SK-N-SH (cell line): ENCODE measurements at regions not wholly inside any gene's neighbourhood (a gene's known extent, or its start where the extent isn't known, plus 50 kb on each side); places are given as distances from the start of the nearest gene placed in this dataset.
A peak's percentile ranks its signal among the peaks of the same experiment; 100 is the strongest.

Experiments
- CTCF ChIA-PET: fragments of 300-600, 350-600 bp; formaldehyde crosslinking; extraction: SDS; loops from one replicate; lab custom pipeline; 2021; lab: Yijun Ruan, JAX
- POLR2A ChIA-PET: fragments of 350-600 bp; sonication (Branson Sonifier 250); formaldehyde crosslinking; extraction: SDS; loops from one replicate; lab custom pipeline; 2020; ENCODE audit warnings: antibody characterized with exemption, inconsistent platforms; lab: Yijun Ruan, JAX
- DNase-seq: peaks from one replicate; pipeline ENCODE4 v3.0.0; 2012
- H2AFZ ChIP-seq: fragments of 200-600 bp; sonication (generic); 2 replicates; pipeline ENCODE4 v1.8.1; 2016; ENCODE audit warnings: antibody characterized with exemption, mild to moderate bottlenecking, low read depth
- H3F3A ChIP-seq: fragments of 200-600 bp; sonication (generic); replicated peaks from 2 replicates; pipeline ENCODE3; 2016; ENCODE audit warnings: antibody characterized with exemption, mild to moderate bottlenecking; ENCODE audit not compliant: insufficient read depth
- H3K27ac ChIP-seq, 2 experiments: fragments of 200-500 bp in 1 of 2; fragments of 200-600 bp in 1 of 2; sonication (Bioruptor generic) in 1 of 2; sonication (generic), shearing (Covaris generic) in 1 of 2; 2 replicates each; pipeline versions ENCODE4 v1.5.1 to v1.6.1; 2014 to 2016; ENCODE audit warnings: low read depth in 2 of 2, inconsistent platforms in 1 of 2, low read length in 1 of 2, mild to moderate bottlenecking in 1 of 2, mixed read lengths in 1 of 2
- H3K27me3 ChIP-seq: fragments of 200-600 bp; sonication (generic), shearing (Covaris generic); 2 replicates; pipeline ENCODE4 v1.6.1; 2016; ENCODE audit warnings: mixed run types; ENCODE audit not compliant: insufficient read depth
- H3K36me3 ChIP-seq, 2 experiments: fragments of 200-500 bp in 1 of 2; fragments of 200-600 bp in 1 of 2; sonication (Bioruptor generic) in 1 of 2; sonication (generic) in 1 of 2; replicated peaks in 1 of 2; 2 replicates each; pipeline versions ENCODE3 to v1.5.1; 2014 to 2016; ENCODE audit warnings: low read length in 1 of 2, mild to moderate bottlenecking in 1 of 2; ENCODE audit not compliant: insufficient read depth in 2 of 2, control insufficient read depth in 1 of 2
- H3K4me1 ChIP-seq, 2 experiments: fragments of 200-500 bp in 1 of 2; fragments of 200-600 bp in 1 of 2; sonication (Bioruptor generic) in 1 of 2; sonication (generic), shearing (Covaris generic) in 1 of 2; 2 replicates each; pipeline versions ENCODE4 v1.5.1 to v1.6.1; 2014 to 2016; ENCODE audit warnings: low read depth in 1 of 2, low read length in 1 of 2, mixed run types in 1 of 2; ENCODE audit not compliant: insufficient read depth in 2 of 2, control insufficient read depth in 1 of 2
- H3K4me2 ChIP-seq: fragments of 200-600 bp; sonication (generic), shearing (Covaris generic); 2 replicates; pipeline ENCODE4 v1.6.1; 2017; ENCODE audit warnings: mixed run types
- H3K4me3 ChIP-seq, 2 experiments: fragments of 200-500 bp in 1 of 2; fragments of 200-600 bp in 1 of 2; sonication (Bioruptor generic) in 1 of 2; sonication (generic), shearing (Covaris generic) in 1 of 2; 2 replicates each; pipeline versions ENCODE4 v1.5.1 to v1.8.1; 2014 to 2016; ENCODE audit warnings: low read depth in 2 of 2, inconsistent platforms in 1 of 2, low read length in 1 of 2, mild to moderate bottlenecking in 1 of 2, mixed read lengths in 1 of 2, moderate library complexity in 1 of 2
- H3K79me2 ChIP-seq: fragments of 200-600 bp; sonication (generic); 2 replicates; pipeline ENCODE4 v1.8.1; 2017; ENCODE audit warnings: mild to moderate bottlenecking; ENCODE audit not compliant: insufficient read depth
- H3K9ac ChIP-seq: fragments of 200-600 bp; sonication (generic); 2 replicates; pipeline ENCODE4 v1.6.1; 2017; ENCODE audit warnings: mixed run types
- H3K9me2 ChIP-seq: fragments of 200-600 bp; sonication (generic); 2 replicates; pipeline ENCODE4 v1.6.1; 2017; ENCODE audit warnings: mixed run types
- H3K9me3 ChIP-seq: fragments of 200-600 bp; sonication (generic); 2 replicates; pipeline ENCODE4 v1.6.1; 2017; ENCODE audit warnings: mixed run types, mild to moderate bottlenecking, moderate library complexity
- H4K20me1 ChIP-seq: fragments of 200-600 bp; sonication (generic); 2 replicates; pipeline ENCODE4 v1.6.1; 2017; ENCODE audit warnings: mild to moderate bottlenecking, mixed run types; ENCODE audit not compliant: insufficient read depth
- ELF1 ChIP-seq: IDR thresholded peaks from 2 replicates; pipeline ENCODE4 v1.4.0; 2012
- EP300 ChIP-seq, 2 experiments: IDR thresholded peaks; 2 replicates each; pipeline versions ENCODE4 v1.4.0 to v1.6.1; 2012; ENCODE audit warnings: borderline replicate concordance in 1 of 2, low read depth in 1 of 2, low read length in 1 of 2
- FOSL2 ChIP-seq: IDR thresholded peaks from 2 replicates; pipeline ENCODE4 v1.4.0; 2012; ENCODE audit warnings: low read depth, mild to moderate bottlenecking, moderate library complexity, borderline replicate concordance
- JUND ChIP-seq: IDR thresholded peaks from 2 replicates; pipeline ENCODE4 v1.4.0; 2012
- MXI1 ChIP-seq: IDR thresholded peaks from 2 replicates; pipeline ENCODE4 v1.6.1; 2012; ENCODE audit warnings: mild to moderate bottlenecking, low read depth, low read length, improper control_type of control experiment
- NFIC ChIP-seq: IDR thresholded peaks from 2 replicates; pipeline ENCODE4 v1.4.0; 2012; ENCODE audit warnings: borderline replicate concordance
- NRF1 ChIP-seq: IDR thresholded peaks from 2 replicates; pipeline ENCODE4 v1.6.1; 2012; ENCODE audit warnings: low read depth, mild to moderate bottlenecking, low read length
- POLR2AphosphoS5 ChIP-seq: IDR thresholded peaks from 2 replicates; pipeline ENCODE4 v1.6.1; 2012; ENCODE audit warnings: low read depth, low read length
- RFX5 ChIP-seq: IDR thresholded peaks from 2 replicates; pipeline ENCODE4 v1.6.1; 2012; ENCODE audit warnings: mild to moderate bottlenecking, improper control_type of control experiment, low read length
- SMC3 ChIP-seq: IDR thresholded peaks from 2 replicates; pipeline ENCODE4 v1.6.1; 2012; ENCODE audit warnings: low read depth, low read length, improper control_type of control experiment
- TAF1 ChIP-seq: IDR thresholded peaks from 2 replicates; pipeline ENCODE4 v1.6.1; 2012; ENCODE audit warnings: low read depth, mild to moderate bottlenecking, low read length, moderate library complexity, borderline replicate concordance
- TCF12 ChIP-seq: IDR thresholded peaks from 2 replicates; pipeline ENCODE4 v1.4.0; 2012
- TEAD4 ChIP-seq: IDR thresholded peaks from 2 replicates; pipeline ENCODE4 v1.4.0; 2012; ENCODE audit warnings: mild to moderate bottlenecking, borderline replicate concordance; ENCODE audit not compliant: insufficient read depth
- YY1 ChIP-seq: IDR thresholded peaks from 2 replicates; pipeline ENCODE4 v1.4.0; 2012; ENCODE audit warnings: low read depth, mild to moderate bottlenecking
- WGBS: methylation state at CpG from one replicate; pipeline ENCODE4 v1.1.6; 2017; ENCODE audit warnings: low lambda C conversion rate; 5-methylcytosine and 5-hydroxymethylcytosine counted together
- TF ChIP-seq, protein P1 (sequence below): IDR thresholded peaks from 2 replicates; pipeline ENCODE4; 2012
- TF ChIP-seq, protein P2 (sequence below): IDR thresholded peaks from 2 replicates; pipeline ENCODE4 v1.4.0; 2012; ENCODE audit warnings: low read depth, borderline replicate concordance
- TF ChIP-seq, protein P3 (sequence below): IDR thresholded peaks from 2 replicates; pipeline ENCODE4 v1.4.0; 2012; ENCODE audit warnings: low read depth
- TF ChIP-seq, protein P4 (sequence below): IDR thresholded peaks from 2 replicates; pipeline ENCODE4 v1.4.0; 2012; ENCODE audit warnings: low read depth, borderline replicate concordance

DNA sequence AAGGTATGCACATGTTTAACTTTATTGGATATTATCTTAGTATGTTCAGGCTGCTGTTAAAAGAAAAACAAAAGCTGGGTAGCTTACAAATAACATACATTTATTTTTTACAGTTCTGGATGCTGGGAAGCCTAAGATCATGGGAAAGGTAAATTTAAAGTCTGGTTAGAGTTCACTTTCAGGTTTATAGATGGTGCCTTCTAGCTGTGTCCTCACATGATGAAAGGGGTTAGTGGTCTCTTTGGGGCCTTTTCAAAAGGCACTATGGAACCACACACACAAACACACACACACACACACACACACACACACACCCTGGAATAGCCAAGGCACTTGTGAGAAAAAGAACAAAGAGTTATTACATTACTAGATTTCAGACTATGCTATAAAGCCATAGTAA lies 805.8 kb upstream of the GJE1 start:
- CTCF ChIA-PET = no interaction called here
- H3F3A ChIP-seq = peaks cover 11% of the 10 kb centered on the region
- TF ChIP-seq ELF1 = no peak
- no peak for TF ChIP-seq YY1
- TF ChIP-seq EP300 (IDR thresholded peaks at IDR 0.05; ENCODE audit: borderline replicate concordance in 1 of 2, low read depth in 1 of 2, low read length in 1 of 2) = no peak

DNA sequence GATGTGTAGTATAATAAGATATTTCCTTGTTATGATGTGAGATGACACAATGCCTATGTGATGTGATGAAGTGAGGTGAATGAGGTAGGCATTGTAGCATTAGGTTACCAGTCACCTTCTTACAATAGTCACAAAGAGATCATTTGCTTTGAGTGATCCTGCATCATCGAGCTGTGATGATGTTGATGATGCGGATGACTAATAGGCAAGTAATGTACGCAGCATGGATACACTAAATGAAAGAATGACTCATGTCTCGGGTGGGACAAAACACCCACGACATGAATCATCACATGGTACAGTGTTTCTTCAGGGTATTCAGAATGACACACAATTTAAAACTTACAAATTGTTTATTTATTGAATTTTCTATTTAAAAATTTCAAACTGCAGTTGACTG lies 806.3 kb upstream of the GJE1 start:
- Histone ChIP-seq H3F3A (peaks cover 11% of the 10 kb centered on the region), H3K27ac (peak overlapping the region; percentile 40 to 79; a peak in 3 of 4 replicates), H3K9me2 (no peaks in the 10 kb centered on the region), H3K9ac (peak overlapping the region; percentile 30; the same call in 1 of the 2 replicates), H3K4me2 (peak overlapping the region; percentile 44; the same call in 1 of the 2 replicates), H3K4me1 (peaks cover 0 to 10% of the 10 kb centered on the region in 2 experiments; a peak in 1 of 4 replicates), H3K36me3 (no peaks in the 10 kb centered on the region), H2AFZ (peak overlapping the region; percentile 12; the same call in 1 of the 2 replicates), H3K27me3 (no peaks in the 10 kb centered on the region), H3K79me2 (no peaks in the 10 kb centered on the region), H3K4me3 (peak overlapping the region; percentile 25 to 39; a peak in 2 of 4 replicates), H4K20me1 (no peaks in the 10 kb centered on the region), H3K9me3 (no peaks in the 10 kb centered on the region)
- ChIA-PET POLR2A (no interaction called here), CTCF (no interaction called here)
- DNase-seq = no peak
- WGBS = 2% methylated on average over 5 of the region's 5 CpGs
- TF ChIP-seq JUND (peak; percentile 93), POLR2AphosphoS5 (no peak; the same call in 1 of the 2 replicates), RFX5 (no peak), EP300 (IDR thresholded peaks at IDR 0.05; ENCODE audit: borderline replicate concordance in 1 of 2, low read depth in 1 of 2, low read length in 1 of 2) (peak in 1 of 2 experiments; percentile 27; a peak in 1 of 4 replicates), NFIC (no peak), MXI1 (no peak), TAF1 (no peak), FOSL2 (peak; percentile 95; the same call in 1 of the 2 replicates), SMC3 (no peak), NRF1 (no peak), TCF12 (peak; percentile 54), TEAD4 (no peak)
- TF ChIP-seq, protein P1, sequence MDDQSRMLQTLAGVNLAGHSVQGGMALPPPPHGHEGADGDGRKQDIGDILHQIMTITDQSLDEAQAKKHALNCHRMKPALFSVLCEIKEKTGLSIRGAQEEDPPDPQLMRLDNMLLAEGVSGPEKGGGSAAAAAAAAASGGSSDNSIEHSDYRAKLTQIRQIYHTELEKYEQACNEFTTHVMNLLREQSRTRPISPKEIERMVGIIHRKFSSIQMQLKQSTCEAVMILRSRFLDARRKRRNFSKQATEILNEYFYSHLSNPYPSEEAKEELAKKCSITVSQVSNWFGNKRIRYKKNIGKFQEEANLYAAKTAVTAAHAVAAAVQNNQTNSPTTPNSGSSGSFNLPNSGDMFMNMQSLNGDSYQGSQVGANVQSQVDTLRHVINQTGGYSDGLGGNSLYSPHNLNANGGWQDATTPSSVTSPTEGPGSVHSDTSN = peak; percentile 65
- TF ChIP-seq, protein P2, sequence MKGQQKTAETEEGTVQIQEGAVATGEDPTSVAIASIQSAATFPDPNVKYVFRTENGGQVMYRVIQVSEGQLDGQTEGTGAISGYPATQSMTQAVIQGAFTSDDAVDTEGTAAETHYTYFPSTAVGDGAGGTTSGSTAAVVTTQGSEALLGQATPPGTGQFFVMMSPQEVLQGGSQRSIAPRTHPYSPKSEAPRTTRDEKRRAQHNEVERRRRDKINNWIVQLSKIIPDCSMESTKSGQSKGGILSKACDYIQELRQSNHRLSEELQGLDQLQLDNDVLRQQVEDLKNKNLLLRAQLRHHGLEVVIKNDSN = no peak
- TF ChIP-seq, protein P3, sequence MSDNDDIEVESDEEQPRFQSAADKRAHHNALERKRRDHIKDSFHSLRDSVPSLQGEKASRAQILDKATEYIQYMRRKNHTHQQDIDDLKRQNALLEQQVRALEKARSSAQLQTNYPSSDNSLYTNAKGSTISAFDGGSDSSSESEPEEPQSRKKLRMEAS = 0 out of 2 replicates have a peak, but pooled peaks have one; percentile 43
- TF ChIP-seq, protein P4, sequence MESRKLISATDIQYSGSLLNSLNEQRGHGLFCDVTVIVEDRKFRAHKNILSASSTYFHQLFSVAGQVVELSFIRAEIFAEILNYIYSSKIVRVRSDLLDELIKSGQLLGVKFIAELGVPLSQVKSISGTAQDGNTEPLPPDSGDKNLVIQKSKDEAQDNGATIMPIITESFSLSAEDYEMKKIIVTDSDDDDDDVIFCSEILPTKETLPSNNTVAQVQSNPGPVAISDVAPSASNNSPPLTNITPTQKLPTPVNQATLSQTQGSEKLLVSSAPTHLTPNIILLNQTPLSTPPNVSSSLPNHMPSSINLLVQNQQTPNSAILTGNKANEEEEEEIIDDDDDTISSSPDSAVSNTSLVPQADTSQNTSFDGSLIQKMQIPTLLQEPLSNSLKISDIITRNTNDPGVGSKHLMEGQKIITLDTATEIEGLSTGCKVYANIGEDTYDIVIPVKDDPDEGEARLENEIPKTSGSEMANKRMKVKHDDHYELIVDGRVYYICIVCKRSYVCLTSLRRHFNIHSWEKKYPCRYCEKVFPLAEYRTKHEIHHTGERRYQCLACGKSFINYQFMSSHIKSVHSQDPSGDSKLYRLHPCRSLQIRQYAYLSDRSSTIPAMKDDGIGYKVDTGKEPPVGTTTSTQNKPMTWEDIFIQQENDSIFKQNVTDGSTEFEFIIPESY = peak; percentile 49; the same call in 1 of the 2 replicates
- TF ChIP-seq, all 33 proteins: peak for 7

More for the DNA sequence above, 805.8 kb upstream of the GJE1 start:
- H3K9ac ChIP-seq = peak overlapping the region; percentile 30; the same call in 1 of the 2 replicates
- H4K20me1 ChIP-seq = no peaks in the 10 kb centered on the region
- H3K36me3 ChIP-seq = no peaks in the 10 kb centered on the region
- H3K27me3 ChIP-seq = no peaks in the 10 kb centered on the region
- no peaks in the 10 kb centered on the region for H3K79me2 ChIP-seq
- no peaks in the 10 kb centered on the region for H3K9me2 ChIP-seq
- POLR2A ChIA-PET = no interaction called here
- DNase-seq = no peak
- H3K4me1 ChIP-seq = peaks cover 0 to 5% of the 10 kb centered on the region in 2 experiments; a peak in 1 of 4 replicates
- no peaks in the 10 kb centered on the region for H3K9me3 ChIP-seq
- H2AFZ ChIP-seq = peak overlapping the region; percentile 12; the same call in 1 of the 2 replicates
- peak overlapping the region; percentile 40 to 79; a peak in 3 of 4 replicates for H3K27ac ChIP-seq
- H3K4me3 ChIP-seq = peak overlapping the region; percentile 25 to 39; a peak in 2 of 4 replicates
- H3K4me2 ChIP-seq = peak overlapping the region; percentile 44; the same call in 1 of the 2 replicates
